WERI-Rb-1 (cell line): ENCODE measurements at regions not wholly inside any gene's neighbourhood (a gene's known extent, or its start where the extent isn't known, plus 50 kb on each side); places are given as distances from the start of the nearest gene placed in this dataset.

Experiments
- DNase-seq: peaks from one replicate; pipeline ENCODE4 v3.0.0-alpha.2; 2020
- H3K27ac ChIP-seq: fragments of 250-450 bp; sonication (Bioruptor Pico); 2 replicates; pipeline ENCODE4 v1.5.1; 2020; ENCODE audit warnings: mild to moderate bottlenecking, moderate library complexity
- H3K27me3 ChIP-seq: fragments of 250-450 bp; sonication (Bioruptor Pico); 2 replicates; pipeline ENCODE4 v1.5.1; 2021; ENCODE audit warnings: mild to moderate bottlenecking, low read depth, moderate library complexity; ENCODE audit not compliant: insufficient read depth, severe bottlenecking
- H3K36me3 ChIP-seq: fragments of 250-450 bp; sonication (Bioruptor Pico); 2 replicates; pipeline ENCODE4 v1.5.1; 2020; ENCODE audit warnings: mild to moderate bottlenecking, moderate library complexity
- H3K4me3 ChIP-seq: 2 replicates; pipeline ENCODE4 v1.5.1; 2011; ENCODE audit warnings: low read depth, mild to moderate bottlenecking, control low read depth, low read length
- H3K9me3 ChIP-seq: fragments of 250-450 bp; sonication (Bioruptor Pico); 2 replicates; pipeline ENCODE4 v1.5.1; 2021; ENCODE audit warnings: mild to moderate bottlenecking, moderate library complexity; ENCODE audit not compliant: severe bottlenecking
- TF ChIP-seq, protein P1 (sequence below): IDR thresholded peaks from 2 replicates; pipeline ENCODE4 v1.5.1; 2011; ENCODE audit warnings: low read depth, mild to moderate bottlenecking, control low read depth, inconsistent platforms, low read length

GRCh38 chr5:108548684-108549596 is 167.0 kb upstream of the FBXL17 start:
- Histone ChIP-seq H3K4me3 (no peak overlapping the region), H3K9me3 (no peaks in the 10 kb centered on the region), H3K27ac (no peak overlapping the region), H3K36me3 (no peaks in the 10 kb centered on the region), H3K27me3 (no peaks in the 10 kb centered on the region)
- DNase-seq: no peak
- TF ChIP-seq, protein P1, sequence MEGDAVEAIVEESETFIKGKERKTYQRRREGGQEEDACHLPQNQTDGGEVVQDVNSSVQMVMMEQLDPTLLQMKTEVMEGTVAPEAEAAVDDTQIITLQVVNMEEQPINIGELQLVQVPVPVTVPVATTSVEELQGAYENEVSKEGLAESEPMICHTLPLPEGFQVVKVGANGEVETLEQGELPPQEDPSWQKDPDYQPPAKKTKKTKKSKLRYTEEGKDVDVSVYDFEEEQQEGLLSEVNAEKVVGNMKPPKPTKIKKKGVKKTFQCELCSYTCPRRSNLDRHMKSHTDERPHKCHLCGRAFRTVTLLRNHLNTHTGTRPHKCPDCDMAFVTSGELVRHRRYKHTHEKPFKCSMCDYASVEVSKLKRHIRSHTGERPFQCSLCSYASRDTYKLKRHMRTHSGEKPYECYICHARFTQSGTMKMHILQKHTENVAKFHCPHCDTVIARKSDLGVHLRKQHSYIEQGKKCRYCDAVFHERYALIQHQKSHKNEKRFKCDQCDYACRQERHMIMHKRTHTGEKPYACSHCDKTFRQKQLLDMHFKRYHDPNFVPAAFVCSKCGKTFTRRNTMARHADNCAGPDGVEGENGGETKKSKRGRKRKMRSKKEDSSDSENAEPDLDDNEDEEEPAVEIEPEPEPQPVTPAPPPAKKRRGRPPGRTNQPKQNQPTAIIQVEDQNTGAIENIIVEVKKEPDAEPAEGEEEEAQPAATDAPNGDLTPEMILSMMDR: no peak

GRCh38 chr5:108546939-108547338 is 165.0 kb upstream of the FBXL17 start:
- Histone ChIP-seq H3K4me3 (no peak overlapping the region), H3K27ac (no peak overlapping the region), H3K9me3 (no peaks in the 10 kb centered on the region), H3K27me3 (no peaks in the 10 kb centered on the region), H3K36me3 (no peaks in the 10 kb centered on the region)
- TF ChIP-seq, protein P1: no peak
- DNase-seq: no peak

DNA sequence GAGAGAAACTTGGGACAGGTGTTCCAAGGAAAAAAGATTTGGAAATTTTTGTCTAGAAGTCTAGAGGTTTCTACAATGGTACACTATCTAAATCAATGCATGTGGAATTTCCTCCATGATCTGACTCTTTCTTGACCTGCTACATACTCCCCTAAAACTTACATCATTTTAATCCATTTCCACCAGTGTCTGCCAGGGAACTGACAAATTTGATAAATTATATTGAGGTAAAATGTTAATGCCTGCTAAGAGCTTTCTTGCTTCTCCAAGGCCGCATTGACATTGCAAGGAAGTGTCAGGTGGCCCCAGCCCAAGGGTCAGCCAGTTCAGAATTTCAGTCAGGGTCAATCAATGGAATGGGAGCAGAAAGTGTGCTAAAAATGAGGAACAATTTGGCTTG is 163.4 kb upstream of the FBXL17 start:
- DNase-seq: no peak
- H3K4me3 ChIP-seq: no peak overlapping the region
- no peaks in the 10 kb centered on the region for H3K36me3 ChIP-seq
- no peaks in the 10 kb centered on the region for H3K27me3 ChIP-seq
- TF ChIP-seq, protein P1: no peak
- no peak overlapping the region for H3K27ac ChIP-seq
- no peaks in the 10 kb centered on the region for H3K9me3 ChIP-seq

DNA sequence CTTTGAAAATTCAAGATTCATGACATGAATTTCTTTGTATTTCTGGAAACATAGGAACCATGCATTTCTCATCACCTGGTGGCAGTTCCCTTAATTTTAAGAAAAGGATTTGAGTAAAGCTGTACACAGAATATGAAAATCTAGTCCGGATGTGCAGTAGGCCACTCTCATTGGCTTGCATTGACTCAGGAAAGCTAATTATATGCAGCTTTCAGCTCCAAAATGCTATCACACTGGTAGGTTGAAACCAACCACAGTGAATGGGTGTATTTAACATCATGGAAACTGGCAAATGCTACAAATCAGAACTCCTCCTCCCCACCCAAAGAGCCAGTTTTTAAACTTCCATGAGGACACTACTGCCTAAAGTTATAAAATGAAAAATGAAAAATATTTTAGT is 161.6 kb upstream of the FBXL17 start:
- H3K36me3 ChIP-seq: no peaks in the 10 kb centered on the region
- no peaks in the 10 kb centered on the region for H3K9me3 ChIP-seq
- no peak overlapping the region for H3K4me3 ChIP-seq
- no peak overlapping the region for H3K27ac ChIP-seq
- no peak for DNase-seq
- TF ChIP-seq, protein P1: no peak
- H3K27me3 ChIP-seq: no peaks in the 10 kb centered on the region

DNA sequence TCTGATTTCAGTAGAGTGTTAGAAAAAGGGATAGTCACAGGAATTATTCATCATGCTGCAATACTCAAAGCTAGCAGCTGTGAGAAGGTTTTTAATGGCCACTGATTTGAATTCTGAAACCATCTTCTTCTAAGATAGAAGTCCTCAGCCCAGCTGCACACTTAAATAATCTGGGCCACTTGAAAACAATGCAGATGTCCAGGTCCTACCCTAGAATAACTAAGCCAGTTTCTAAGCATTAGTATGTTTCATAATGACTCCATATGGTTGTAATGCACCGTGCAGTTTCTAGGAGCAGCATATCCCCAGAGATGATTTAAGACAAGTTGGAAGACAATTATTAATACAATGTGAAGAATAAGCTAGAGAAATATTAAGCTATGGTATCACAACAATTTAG is 159.9 kb upstream of the FBXL17 start:
- no peak overlapping the region for H3K4me3 ChIP-seq
- TF ChIP-seq, protein P1: no peak
- no peak for DNase-seq
- H3K36me3 ChIP-seq: no peaks in the 10 kb centered on the region
- H3K27me3 ChIP-seq: no peaks in the 10 kb centered on the region
- no peaks in the 10 kb centered on the region for H3K9me3 ChIP-seq
- no peak overlapping the region for H3K27ac ChIP-seq
